ENCODE measurements at regions not wholly inside any gene's neighbourhood (a gene's known extent, or its start where the extent isn't known, plus 50 kb on each side); places are given as distances from the start of the nearest gene placed in this dataset.

DNA sequence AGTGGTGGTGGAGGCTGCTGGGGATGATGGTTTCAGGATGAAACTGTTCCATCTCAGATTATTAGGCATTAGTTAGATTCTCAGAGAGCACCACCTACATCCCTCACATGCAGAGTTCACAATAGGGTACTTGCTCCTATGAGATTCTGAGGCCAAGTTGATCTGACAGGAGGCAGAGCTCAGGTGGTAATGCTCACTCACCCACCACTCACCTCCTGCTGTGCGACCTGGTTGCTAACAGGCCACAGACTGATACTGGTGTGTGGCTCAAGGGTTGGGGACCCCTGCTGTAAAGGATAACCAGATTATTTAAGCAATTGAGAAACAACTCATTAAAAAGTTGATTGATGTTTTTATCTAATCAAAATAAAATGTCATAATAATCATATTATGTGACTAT lies 248.5 kb downstream of the RERGL start:
- in situ Hi-C loops (cut with MboI; ENCODE audit: low pct_unique_long_range_greater_than_20kb, low sequenced_read_pairs, unreplicated experiment): loop anchor here (10.0 kb wide), 1 partner anchor 77 kb away; no protein-coding TSS in a partner anchor
- TF ChIP-seq, protein P1, sequence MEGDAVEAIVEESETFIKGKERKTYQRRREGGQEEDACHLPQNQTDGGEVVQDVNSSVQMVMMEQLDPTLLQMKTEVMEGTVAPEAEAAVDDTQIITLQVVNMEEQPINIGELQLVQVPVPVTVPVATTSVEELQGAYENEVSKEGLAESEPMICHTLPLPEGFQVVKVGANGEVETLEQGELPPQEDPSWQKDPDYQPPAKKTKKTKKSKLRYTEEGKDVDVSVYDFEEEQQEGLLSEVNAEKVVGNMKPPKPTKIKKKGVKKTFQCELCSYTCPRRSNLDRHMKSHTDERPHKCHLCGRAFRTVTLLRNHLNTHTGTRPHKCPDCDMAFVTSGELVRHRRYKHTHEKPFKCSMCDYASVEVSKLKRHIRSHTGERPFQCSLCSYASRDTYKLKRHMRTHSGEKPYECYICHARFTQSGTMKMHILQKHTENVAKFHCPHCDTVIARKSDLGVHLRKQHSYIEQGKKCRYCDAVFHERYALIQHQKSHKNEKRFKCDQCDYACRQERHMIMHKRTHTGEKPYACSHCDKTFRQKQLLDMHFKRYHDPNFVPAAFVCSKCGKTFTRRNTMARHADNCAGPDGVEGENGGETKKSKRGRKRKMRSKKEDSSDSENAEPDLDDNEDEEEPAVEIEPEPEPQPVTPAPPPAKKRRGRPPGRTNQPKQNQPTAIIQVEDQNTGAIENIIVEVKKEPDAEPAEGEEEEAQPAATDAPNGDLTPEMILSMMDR (IDR thresholded peaks at IDR 0.05; ENCODE audit: extremely low read depth, insufficient read depth, missing control alignments): no peak
- no peak for DNase-seq (ENCODE audit: low spot score)

DNA sequence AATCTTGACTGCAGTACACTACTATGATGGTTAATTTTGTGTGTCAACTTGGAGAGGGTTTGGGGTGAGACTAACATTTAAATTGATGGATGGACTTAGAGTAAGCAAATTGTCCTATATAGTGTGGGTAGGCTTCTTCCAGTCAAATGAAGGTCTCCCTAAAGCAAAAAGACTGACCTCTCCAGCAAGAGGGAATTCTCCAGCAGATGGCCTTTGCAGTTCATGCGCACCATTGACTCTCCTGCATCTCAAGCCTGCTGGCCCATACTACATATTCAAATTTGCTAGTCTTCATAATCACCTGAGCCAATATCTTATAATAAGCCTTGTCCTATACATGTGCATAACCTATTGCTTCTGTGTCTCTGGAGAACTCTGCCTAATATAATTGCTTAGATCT lies 260.2 kb downstream of the RERGL start:
- in situ Hi-C loops (cut with MboI; ENCODE audit: low pct_unique_long_range_greater_than_20kb, low sequenced_read_pairs, unreplicated experiment): no loop called here
- no peak for DNase-seq (ENCODE audit: low spot score)
- TF ChIP-seq, protein P1 (IDR thresholded peaks at IDR 0.05; ENCODE audit: extremely low read depth, insufficient read depth, missing control alignments): no peak

DNA sequence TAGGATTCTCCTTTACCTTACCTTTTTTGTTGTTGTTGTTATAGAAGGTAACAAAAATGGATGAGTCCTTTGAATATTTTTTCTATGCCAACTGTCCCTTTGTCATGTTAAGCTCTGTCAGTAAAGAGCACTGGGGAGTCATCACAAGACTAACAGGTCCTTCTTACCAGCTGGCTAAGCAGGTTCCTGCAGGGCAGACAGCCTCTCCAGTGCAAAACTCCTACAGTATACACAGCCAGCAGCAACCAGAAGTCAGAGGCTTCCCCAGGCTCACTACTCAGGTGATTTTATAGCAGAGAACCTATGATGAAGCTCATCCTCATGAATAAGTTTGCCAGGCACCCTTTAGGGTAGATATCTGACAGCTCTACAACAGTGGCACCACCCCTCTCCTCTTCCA lies 271.1 kb downstream of the RERGL start:
- in situ Hi-C loops (cut with MboI; ENCODE audit: low pct_unique_long_range_greater_than_20kb, low sequenced_read_pairs, unreplicated experiment): no loop called here
- no peak for DNase-seq (ENCODE audit: low spot score)
- TF ChIP-seq, protein P1 (IDR thresholded peaks at IDR 0.05; ENCODE audit: extremely low read depth, insufficient read depth, missing control alignments): no peak

DNA sequence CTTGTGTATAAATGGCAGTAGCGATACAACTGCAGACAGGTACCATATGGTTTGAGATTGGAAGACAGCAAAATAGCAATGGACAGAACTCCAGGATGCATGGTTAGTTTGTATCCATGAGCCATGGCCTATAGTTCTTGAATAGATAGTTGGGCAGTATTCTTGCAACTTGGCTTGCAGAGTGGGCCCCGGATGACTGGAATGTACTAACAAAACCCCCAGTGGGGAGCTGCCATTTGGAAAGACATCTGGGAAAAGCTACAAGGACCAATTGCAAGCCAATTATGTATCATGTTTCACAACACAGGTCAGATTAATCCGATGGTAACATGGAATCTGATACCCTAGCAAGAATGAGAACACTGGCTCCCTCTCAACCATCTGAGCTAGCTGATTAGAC lies 279.6 kb downstream of the RERGL start:
- TF ChIP-seq, protein P1 (IDR thresholded peaks at IDR 0.05; ENCODE audit: extremely low read depth, insufficient read depth, missing control alignments): no peak
- DNase-seq (ENCODE audit: low spot score): no peak
- in situ Hi-C loops (cut with MboI; ENCODE audit: low pct_unique_long_range_greater_than_20kb, low sequenced_read_pairs, unreplicated experiment): no loop called here

DNA sequence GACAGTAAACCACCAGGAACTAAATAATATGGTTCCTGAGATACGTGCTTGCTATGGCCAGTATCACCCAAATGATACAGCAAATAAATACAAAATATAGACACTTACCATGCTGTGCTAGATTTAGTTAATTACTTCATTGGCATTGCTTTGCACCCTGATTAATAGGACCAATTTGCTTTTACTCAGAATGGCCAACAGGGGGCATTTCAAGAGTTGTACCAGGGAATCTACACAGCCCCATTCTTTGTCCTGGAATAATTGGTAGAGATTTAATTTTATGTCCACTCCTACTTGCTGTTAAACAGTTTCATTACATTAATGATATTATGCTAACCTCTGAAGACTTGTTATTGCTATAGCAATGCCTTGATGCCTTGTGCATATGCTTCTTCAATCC lies 280.8 kb downstream of the RERGL start:
- DNase-seq (ENCODE audit: low spot score): no peak
- in situ Hi-C loops (cut with MboI; ENCODE audit: low pct_unique_long_range_greater_than_20kb, low sequenced_read_pairs, unreplicated experiment): no loop called here
- TF ChIP-seq, protein P1 (IDR thresholded peaks at IDR 0.05; ENCODE audit: extremely low read depth, insufficient read depth, missing control alignments): no peak

DNA sequence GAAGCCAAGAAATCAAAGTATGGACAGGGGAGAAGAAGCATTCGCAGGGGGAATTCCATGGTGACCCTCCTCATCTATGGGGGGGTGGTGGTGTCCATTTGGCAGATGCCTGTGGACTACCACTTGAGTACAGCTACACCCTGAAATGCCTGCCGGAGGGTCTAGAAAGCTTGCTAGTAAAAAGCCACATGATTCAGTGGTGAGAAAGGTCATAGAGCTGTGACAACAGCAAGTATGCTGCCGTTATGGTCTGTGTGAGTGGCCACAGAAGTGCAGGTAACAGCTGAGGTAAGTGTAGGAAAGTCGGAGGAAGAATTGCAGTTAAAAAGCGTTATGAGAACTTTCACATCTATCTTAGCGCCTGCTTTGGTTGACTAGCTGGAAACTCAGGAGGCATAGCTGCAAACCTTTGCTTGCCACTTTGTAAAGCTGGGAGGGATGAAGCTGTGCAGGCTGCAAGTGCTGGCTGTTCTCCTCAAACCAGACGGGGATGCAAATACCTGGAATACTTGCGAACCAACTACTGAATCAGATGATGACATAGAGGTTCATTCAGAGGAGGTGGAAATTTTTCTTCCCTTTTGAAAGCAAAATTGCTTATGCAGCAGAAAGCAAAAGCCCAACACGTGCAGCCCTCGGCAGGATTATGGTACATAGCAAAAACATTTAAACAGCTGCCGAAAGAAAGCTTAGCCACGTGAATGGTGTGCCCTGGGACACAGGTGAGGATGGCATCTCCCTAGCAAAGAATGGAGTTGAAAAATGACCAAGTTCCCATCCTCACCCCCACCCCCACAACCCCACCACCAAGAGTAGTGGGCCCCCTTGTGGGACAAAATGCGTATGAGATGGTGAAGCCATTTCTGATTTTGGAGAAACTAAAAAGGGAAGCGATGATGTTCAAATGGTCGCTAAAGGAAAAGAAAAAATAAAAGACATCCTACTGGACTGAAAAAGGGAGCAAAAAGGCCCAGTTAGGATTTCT lies 287.0 kb downstream of the RERGL start:
- TF ChIP-seq, protein P1 (IDR thresholded peaks at IDR 0.05; ENCODE audit: extremely low read depth, insufficient read depth, missing control alignments): no peak
- in situ Hi-C loops (cut with MboI; ENCODE audit: low pct_unique_long_range_greater_than_20kb, low sequenced_read_pairs, unreplicated experiment): no loop called here
- DNase-seq (ENCODE audit: low spot score): no peak

All from GM13977 (cell line).